GM12872 (cell line): ENCODE measurements at regions not wholly inside any gene's neighbourhood (a gene's known extent, or its start where the extent isn't known, plus 50 kb on each side); places are given as distances from the start of the nearest gene placed in this dataset.

Experiments
- CTCF ChIP-seq: IDR thresholded peaks from 3 replicates; pipeline ENCODE4 v1.5.1; 2011; ENCODE audit warnings: low read depth, mild to moderate bottlenecking, low read length, moderate library complexity; ENCODE audit not compliant: insufficient read depth

DNA sequence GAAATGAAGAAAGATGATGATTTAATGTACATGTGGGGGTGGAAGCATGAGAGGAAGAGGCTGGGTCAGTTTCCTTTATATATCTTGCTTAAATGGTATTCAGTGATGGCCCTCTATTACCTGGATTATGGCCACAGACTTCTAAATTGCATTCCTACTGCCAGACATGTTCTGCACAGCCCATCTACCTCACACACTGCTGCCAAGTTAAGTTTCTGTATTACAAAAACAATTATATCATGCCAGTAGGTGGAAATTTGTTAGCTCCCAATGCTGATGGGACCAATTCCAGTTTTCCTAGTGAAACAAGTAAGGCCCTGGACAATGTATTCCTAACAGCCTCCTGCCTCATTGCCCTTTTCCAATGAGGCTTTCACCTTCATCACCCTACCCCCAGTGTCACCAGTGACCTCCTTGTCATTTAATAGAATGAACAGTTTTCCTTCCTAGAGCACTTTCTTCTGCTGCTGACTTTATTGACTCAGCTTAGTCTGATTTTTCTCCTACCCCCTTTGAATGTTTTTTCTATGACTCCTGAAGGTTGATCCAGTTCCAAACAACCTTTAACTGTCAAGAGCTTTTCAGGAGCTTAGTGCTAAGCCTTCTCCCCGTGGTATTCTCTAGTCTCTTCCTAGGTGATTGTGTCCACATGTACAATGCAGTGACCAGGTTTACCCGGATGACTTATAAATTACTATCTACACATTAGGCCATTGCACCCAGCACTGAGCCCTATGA lies 316.6 kb upstream of the ANKRD30A start:
- no peak for TF ChIP-seq CTCF

- TF ChIP-seq CTCF, result no peak
These were observed 322.2 kb upstream of the ANKRD30A start for GRCh38 chr10:36803229-36803628.

GRCh38 chr10:36802490-36803153 lies 322.8 kb upstream of the ANKRD30A start:
- no peak for TF ChIP-seq CTCF

GRCh38 chr10:36801660-36802059 lies 323.7 kb upstream of the ANKRD30A start:
- TF ChIP-seq CTCF, result no peak

DNA sequence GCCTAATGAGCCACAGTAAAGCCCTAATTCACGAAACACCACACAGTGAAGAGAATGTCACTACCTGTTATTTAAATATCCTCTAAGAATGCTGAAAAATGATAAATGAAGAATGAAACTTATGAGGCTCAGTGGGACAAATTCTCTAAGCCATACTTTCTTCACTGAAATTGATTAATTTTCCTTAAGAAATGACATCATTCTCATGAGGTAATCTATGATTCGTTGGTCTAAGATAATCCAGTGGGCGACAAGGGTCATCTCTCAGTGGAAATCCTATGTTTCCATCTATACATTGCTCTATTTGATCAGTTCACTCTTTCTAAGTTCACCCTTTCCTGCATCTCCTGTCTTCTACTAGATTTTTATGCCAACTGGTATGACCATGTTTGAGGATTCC lies 330.4 kb upstream of the ANKRD30A start:
- no peak for TF ChIP-seq CTCF

GRCh38 chr10:36789974-36790373 lies 335.4 kb upstream of the ANKRD30A start:
- TF ChIP-seq CTCF, result no peak

DNA sequence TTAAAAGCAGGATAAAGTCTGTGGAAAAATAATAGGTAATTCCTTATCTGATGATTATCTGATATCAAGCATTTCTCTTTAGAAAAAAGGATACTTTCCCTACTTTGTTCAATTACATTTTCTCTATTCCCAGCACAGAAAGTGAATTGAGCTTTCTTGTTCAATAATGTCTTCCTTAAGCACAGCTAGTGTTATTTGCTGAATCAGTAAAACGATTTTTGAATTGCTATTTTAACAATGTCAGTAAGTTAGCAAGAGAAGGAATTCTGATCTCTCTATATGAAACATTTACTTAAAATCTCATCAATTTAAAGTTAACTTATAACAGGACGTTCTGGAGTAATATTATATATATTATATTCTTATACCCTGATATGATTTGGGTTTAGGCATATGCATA lies 337.2 kb upstream of the ANKRD30A start:
- TF ChIP-seq CTCF, result no peak
